HFF-Myc (cell line): ENCODE measurements at regions not wholly inside any gene's neighbourhood (a gene's known extent, or its start where the extent isn't known, plus 50 kb on each side); places are given as distances from the start of the nearest gene placed in this dataset.

Experiments used
- DNase-seq: peaks from one replicate; pipeline ENCODE4 v3.0.0-alpha.2; 2011; ENCODE audit warnings: low read depth; ENCODE audit errors: extremely low read depth
- H3K4me3 ChIP-seq: replicated peaks from 2 replicates; pipeline ENCODE4 v1.5.1; 2011; ENCODE audit warnings: low read depth, mild to moderate bottlenecking, control low read depth, low read length
- TF ChIP-seq, protein P1 (sequence below): IDR thresholded peaks from 2 replicates; pipeline ENCODE4 v1.5.1; 2012; ENCODE audit warnings: mild to moderate bottlenecking, low read depth, low read length, control low read depth; ENCODE audit errors: missing control alignments

DNA sequence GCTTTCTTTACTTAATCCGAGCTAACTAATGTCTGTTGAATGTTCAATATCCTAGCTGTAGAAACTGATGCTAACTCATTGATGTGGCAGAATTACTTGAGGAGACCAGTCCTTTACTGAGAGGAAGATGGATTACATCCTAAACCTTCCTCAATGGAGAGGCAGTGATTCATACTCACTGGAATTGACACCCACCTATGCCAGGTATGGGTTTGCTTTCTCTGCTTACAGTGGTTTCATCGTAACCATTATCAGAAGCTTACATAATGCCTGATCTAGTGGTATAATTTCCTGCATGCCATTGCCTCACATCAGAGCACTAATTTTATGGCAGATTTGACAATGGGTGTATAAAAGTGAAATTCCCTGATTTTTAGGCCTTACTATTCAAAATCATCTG is 384.7 kb downstream of the ANXA1 start:
- no peak overlapping the region for H3K4me3 ChIP-seq
- no peak for DNase-seq
- TF ChIP-seq, protein P1, sequence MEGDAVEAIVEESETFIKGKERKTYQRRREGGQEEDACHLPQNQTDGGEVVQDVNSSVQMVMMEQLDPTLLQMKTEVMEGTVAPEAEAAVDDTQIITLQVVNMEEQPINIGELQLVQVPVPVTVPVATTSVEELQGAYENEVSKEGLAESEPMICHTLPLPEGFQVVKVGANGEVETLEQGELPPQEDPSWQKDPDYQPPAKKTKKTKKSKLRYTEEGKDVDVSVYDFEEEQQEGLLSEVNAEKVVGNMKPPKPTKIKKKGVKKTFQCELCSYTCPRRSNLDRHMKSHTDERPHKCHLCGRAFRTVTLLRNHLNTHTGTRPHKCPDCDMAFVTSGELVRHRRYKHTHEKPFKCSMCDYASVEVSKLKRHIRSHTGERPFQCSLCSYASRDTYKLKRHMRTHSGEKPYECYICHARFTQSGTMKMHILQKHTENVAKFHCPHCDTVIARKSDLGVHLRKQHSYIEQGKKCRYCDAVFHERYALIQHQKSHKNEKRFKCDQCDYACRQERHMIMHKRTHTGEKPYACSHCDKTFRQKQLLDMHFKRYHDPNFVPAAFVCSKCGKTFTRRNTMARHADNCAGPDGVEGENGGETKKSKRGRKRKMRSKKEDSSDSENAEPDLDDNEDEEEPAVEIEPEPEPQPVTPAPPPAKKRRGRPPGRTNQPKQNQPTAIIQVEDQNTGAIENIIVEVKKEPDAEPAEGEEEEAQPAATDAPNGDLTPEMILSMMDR = no peak

DNA sequence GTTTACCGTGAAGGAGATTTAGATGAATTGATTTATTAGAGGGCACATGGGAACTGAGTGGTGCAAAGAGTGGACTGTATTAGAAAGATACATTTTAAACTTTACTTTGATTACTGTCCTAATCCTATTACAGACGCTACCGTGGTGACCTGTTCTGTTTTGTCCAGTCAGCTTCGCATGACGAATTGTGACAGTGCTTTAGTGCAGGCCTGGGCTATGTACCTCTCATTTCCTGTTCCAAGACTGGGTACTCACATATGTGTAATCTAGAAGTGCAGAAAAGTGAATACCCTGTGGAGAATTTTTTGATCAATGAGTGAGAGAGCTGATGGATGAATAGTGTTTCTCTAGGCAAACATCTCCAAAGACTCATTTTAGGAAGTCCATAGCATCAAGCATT is 385.9 kb downstream of the ANXA1 start:
- TF ChIP-seq, protein P1 = no peak
- H3K4me3 ChIP-seq = no peak overlapping the region
- DNase-seq = no peak

DNA sequence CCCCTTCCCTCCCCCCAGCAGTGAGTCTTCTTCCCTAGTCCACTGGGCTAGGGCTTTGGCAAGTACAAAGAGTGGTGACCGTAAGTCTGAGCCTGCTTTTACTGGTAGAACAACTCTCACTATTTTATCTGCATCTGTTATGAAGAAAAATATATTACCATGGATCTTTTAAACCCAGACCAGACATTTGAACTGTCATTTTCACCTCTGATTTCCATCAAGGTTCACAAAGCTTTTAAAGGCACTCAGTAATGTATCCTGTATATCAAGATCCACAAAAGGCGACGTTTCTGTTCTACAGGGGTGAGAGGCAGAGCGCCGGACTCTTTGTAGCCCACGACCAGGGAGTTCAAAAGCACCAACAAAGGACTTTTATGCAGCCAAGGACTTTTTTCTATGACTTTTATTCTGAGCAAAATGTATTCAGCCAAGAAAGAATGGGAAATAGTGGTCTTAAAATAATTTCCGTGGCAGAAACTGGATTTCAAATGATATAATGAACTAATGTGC is 388.3 kb downstream of the ANXA1 start:
- TF ChIP-seq, protein P1 = no peak
- DNase-seq = no peak
- no peak overlapping the region for H3K4me3 ChIP-seq

DNA sequence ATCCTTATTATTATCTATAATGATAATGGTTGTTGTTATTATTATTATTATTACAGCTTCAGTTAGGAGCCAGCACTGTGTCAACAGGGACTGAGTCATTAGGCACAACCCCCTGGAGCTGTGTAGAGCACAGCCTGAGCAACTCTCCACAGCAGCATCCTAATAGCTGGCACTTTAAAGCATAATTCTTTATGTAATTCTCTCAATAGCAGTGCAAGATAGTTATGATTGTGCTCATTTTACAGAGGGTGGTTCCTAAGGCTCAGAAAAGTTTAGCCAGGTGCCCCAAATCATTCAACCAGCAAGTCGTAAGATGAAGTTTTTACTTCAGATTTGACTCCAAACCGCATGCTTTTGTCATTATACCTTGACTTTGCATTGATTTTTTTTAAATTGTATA is 390.3 kb downstream of the ANXA1 start:
- TF ChIP-seq, protein P1 = no peak
- H3K4me3 ChIP-seq = no peak overlapping the region
- no peak for DNase-seq

DNA sequence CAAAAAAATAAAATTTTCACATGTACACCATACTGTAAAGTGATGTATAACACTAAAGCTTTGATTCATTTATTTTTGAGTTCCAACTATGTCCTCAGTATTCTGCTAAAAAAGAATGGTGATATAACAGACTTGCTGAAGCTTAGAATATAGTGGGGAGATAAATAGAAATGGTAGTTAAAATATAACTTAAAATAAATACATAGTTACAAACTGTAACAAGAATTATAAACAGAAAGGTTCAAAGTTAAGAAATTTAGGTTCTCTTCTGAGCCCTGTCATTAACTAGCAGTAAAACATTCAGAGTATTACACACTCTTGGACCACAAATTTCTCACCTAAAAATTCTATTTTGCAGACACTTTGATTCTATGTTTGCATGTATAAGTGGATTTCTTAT is 392.1 kb downstream of the ANXA1 start:
- TF ChIP-seq, protein P1 = no peak

DNA sequence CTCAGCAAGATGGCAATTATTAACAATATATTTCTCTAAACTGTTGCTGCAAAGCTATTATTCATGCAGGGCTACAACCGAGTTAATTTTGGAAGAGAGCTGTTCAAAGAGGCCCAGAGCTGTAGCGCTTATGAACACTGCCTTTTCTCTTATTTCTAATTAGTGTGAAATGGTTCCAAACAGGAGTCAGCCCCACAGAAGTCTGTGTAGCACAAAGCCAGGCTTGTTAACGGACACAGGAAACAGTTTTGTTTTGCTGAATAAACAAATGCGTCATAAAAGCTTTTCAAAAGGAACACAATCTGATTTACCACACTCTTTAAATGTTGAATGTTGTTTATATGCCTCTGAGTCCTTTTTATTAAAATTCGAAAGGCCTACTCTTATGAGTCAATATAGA is 396.5 kb downstream of the ANXA1 start:
- TF ChIP-seq, protein P1 = no peak
- DNase-seq = no peak
- H3K4me3 ChIP-seq = no peak overlapping the region

More for the DNA sequence above, 392.1 kb downstream of the ANXA1 start:
- DNase-seq = no peak
- H3K4me3 ChIP-seq = no peak overlapping the region

DNA sequence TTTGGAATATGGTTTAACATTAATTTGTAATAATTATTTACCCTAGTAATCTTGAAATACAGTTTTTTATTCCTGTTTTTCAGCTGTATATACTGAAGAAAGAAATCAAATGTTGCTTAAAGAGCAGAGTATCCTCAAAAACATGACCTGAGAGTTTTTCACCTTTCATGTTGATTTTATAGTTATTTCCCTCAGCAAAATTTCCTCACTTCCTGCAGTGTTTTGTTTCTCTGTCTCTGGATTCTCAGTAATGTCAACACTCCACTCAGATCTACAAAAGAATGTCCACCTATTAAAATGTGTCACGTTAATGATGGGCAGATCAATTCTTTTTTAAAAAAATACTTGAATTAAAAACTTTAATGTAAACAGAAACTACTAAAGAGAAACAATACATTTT is 398.3 kb downstream of the ANXA1 start:
- no peak overlapping the region for H3K4me3 ChIP-seq
- DNase-seq = no peak
- TF ChIP-seq, protein P1 = no peak
